ENCODE measurements at regions not wholly inside any gene's neighbourhood (a gene's known extent, or its start where the extent isn't known, plus 50 kb on each side); places are given as distances from the start of the nearest gene placed in this dataset.

DNA sequence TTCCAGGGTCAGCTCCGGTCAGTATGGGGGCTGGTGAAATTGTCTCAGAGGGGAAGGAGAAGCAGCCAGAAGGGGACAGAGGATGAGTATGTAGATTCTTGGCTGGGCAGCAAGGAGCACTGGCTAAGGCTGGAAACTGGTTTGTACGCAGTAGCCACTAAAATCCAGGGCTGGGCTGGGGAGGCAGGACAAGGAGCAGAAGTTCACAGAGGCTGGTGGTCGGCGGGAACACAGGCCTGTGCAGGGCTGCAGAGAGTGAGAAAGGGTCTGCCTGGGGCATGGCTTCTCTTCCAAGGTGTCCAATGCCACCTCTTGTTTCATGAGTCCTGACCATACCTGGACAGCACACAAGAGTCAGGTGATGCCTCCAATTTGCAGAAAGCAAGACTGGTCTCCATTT is 94.4 kb upstream of the HDAC4 start:
- FAIRE-seq: no peak
- Histone ChIP-seq H3K36me3 (no peaks in the 10 kb centered on the region), H3K4me3 (no peak overlapping the region), H3K9me3 (no peaks in the 10 kb centered on the region), H3K27me3 (no peaks in the 10 kb centered on the region), H3K4me1 (no peaks in the 10 kb centered on the region), H3K27ac (no peak overlapping the region)
- no peak for DNase-seq
- no peak for ATAC-seq
- WGBS, 2 donors: 71 to 87% methylated on average over 4 of the region's 4 CpGs
- TF ChIP-seq, protein P1, sequence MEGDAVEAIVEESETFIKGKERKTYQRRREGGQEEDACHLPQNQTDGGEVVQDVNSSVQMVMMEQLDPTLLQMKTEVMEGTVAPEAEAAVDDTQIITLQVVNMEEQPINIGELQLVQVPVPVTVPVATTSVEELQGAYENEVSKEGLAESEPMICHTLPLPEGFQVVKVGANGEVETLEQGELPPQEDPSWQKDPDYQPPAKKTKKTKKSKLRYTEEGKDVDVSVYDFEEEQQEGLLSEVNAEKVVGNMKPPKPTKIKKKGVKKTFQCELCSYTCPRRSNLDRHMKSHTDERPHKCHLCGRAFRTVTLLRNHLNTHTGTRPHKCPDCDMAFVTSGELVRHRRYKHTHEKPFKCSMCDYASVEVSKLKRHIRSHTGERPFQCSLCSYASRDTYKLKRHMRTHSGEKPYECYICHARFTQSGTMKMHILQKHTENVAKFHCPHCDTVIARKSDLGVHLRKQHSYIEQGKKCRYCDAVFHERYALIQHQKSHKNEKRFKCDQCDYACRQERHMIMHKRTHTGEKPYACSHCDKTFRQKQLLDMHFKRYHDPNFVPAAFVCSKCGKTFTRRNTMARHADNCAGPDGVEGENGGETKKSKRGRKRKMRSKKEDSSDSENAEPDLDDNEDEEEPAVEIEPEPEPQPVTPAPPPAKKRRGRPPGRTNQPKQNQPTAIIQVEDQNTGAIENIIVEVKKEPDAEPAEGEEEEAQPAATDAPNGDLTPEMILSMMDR (IDR thresholded peaks at IDR 0.05): no peak
- intact Hi-C loops (cut with DNase I): no loop called here

DNA sequence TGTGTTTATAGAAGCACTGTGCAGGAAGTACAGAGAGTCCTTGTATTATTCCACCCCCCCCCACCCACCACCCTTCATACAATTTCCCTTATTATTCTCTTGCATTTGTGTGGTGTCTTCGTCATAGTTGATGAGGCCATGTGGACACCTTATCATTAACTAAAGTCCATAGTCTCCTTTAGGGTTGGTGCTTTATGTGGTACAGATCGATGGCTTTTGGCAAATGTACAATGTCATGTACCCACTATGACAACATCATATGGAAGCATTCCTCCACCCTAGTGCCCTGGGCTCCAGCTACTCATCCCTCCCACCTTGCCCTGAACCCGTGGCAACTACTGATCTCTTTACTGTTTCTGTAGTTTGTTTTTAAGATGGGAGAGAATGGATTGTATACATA is 93.8 kb upstream of the HDAC4 start:
- Histone ChIP-seq H3K9me3 (no peaks in the 10 kb centered on the region), H3K4me3 (no peak overlapping the region), H3K4me1 (no peaks in the 10 kb centered on the region), H3K27me3 (no peaks in the 10 kb centered on the region), H3K36me3 (no peaks in the 10 kb centered on the region), H3K27ac (no peak overlapping the region)
- ATAC-seq: no peak
- intact Hi-C loops (cut with DNase I): no loop called here
- TF ChIP-seq, protein P1 (IDR thresholded peaks at IDR 0.05): no peak
- FAIRE-seq: no peak
- WGBS, 2 donors: 51% methylated on average over 3 of the region's 3 CpGs
- DNase-seq: no peak

DNA sequence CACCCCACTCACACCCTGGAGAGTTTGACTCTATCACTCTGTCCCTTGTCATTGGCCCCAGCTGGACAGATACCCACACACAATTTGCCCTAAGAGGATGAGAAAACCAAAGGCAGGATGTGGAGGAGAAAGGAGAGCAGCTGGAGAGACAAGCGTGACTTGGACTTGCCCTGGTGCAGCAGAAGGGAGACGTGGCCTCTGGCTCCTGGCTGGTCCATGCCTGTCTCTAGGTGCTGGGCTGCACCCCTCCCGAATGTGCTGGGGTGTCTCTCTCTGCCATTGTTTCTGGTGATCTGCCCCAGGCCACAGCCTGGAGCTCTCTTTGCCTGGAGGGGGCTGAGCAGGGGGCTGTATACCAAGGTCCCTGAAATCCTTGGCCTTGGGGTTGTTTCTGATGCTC is 88.7 kb upstream of the HDAC4 start:
- Histone ChIP-seq H3K36me3 (no peaks in the 10 kb centered on the region), H3K27ac (no peak overlapping the region), H3K9me3 (no peaks in the 10 kb centered on the region), H3K4me1 (no peaks in the 10 kb centered on the region), H3K27me3 (no peaks in the 10 kb centered on the region), H3K4me3 (no peak overlapping the region)
- no peak for FAIRE-seq
- ATAC-seq: no peak
- DNase-seq: no peak
- 52 to 55% methylated on average over 3 of the region's 3 CpGs for WGBS, 2 donors
- TF ChIP-seq, protein P1 (IDR thresholded peaks at IDR 0.05): no peak
- intact Hi-C loops (cut with DNase I): no loop called here

DNA sequence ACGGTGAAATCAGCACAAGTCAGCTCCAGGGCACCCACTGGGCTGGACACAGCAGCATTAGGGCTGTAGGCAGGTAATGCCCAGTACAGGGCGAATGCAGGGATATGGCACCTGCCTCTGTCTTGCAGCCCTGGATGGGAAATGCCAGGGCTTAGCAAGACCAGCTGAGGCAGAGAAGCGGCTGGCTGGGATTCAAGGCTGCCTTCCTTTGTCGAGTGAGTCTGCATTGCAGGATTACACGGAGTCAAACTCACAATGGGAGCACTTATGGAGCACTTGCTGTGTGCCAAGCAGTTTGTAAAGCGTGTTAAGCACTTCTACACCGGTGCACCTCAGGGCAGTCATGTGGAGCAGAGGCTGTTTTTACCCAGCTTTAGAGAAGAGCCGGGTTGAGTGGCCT is 87.3 kb upstream of the HDAC4 start:
- WGBS, 2 donors: 64 to 71% methylated on average over 8 of the region's 8 CpGs
- DNase-seq (no peak), ATAC-seq (no peak), FAIRE-seq (no peak)
- TF ChIP-seq, protein P1 (IDR thresholded peaks at IDR 0.05): no peak
- Histone ChIP-seq H3K9me3 (no peaks in the 10 kb centered on the region), H3K36me3 (no peaks in the 10 kb centered on the region), H3K27ac (no peak overlapping the region), H3K27me3 (no peaks in the 10 kb centered on the region), H3K4me1 (no peaks in the 10 kb centered on the region), H3K4me3 (no peak overlapping the region)
- intact Hi-C loops (cut with DNase I): no loop called here

DNA sequence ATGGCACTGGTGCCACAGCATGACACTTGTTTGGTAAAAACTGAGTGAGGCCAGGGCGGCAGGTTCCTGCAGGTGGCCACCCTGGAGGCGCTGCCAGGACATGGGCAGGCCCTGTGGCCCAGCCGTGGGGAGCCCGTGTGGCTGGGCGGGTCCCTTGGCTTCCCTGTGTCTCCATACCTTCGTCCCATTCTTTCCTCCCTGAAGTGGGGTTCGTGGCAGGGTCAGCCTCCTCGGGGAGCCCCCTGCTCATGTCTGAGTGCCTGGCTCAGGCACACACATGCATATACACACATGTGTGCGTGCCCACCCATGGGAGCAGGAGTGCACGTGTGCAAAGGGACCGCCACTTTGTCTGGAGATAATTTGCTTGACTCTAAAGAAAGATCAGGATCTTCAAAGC is 86.5 kb upstream of the HDAC4 start:
- TF ChIP-seq, protein P1 (IDR thresholded peaks at IDR 0.05): no peak
- intact Hi-C loops (cut with DNase I): no loop called here
- H3K4me1 ChIP-seq: no peaks in the 10 kb centered on the region
- DNase-seq: no peak
- no peak for ATAC-seq
- FAIRE-seq: no peak
- H3K9me3 ChIP-seq: no peaks in the 10 kb centered on the region
- no peaks in the 10 kb centered on the region for H3K27me3 ChIP-seq
- WGBS, 2 donors: 67 to 76% methylated on average over 11 of the region's 11 CpGs
- H3K4me3 ChIP-seq: no peak overlapping the region
- no peak overlapping the region for H3K27ac ChIP-seq
- no peaks in the 10 kb centered on the region for H3K36me3 ChIP-seq

Data from pancreas (tissue), 10 donors.